HG03575 (cell line): ENCODE measurements at regions not wholly inside any gene's neighbourhood (a gene's known extent, or its start where the extent isn't known, plus 50 kb on each side); places are given as distances from the start of the nearest gene placed in this dataset.
"Not testable (repeated sequence)": the region's sequence is repeated elsewhere in the genome, so short reads cannot be mapped to it uniquely, and the experiment has no call there.

ENCODE experiments used
- ATAC-seq: cut with Tn5 transposase; IDR thresholded peaks from one replicate; pipeline ENCODE4 v1.9.1; 2021; ENCODE audit not compliant: unreplicated experiment, insufficient number of reproducible peaks, low FRiP score; ENCODE audit errors: extremely low read depth

- no peak for ATAC-seq
These were observed 373.8 kb downstream of the ETV1 start for GRCh38 chr7:13615679-13616078.

- no peak for ATAC-seq
These were observed 362.0 kb downstream of the ETV1 start for GRCh38 chr7:13627455-13627854.

- no peak for ATAC-seq
These were observed 361.0 kb downstream of the ETV1 start for GRCh38 chr7:13628239-13629001.

GRCh38 chr7:13631207-13632049 lies 358.0 kb downstream of the ETV1 start:
- ATAC-seq: not testable (repeated sequence)

GRCh38 chr7:13633857-13634256 lies 355.6 kb downstream of the ETV1 start:
- no peak for ATAC-seq

- ATAC-seq: no peak
These were observed 350.1 kb downstream of the ETV1 start for GRCh38 chr7:13639396-13639795.

GRCh38 chr7:13641714-13642113 lies 347.8 kb downstream of the ETV1 start:
- no peak for ATAC-seq

- ATAC-seq: no peak
These were observed 338.3 kb downstream of the ETV1 start for GRCh38 chr7:13651167-13651566.

GRCh38 chr7:13656330-13656729 lies 333.1 kb downstream of the ETV1 start:
- no peak for ATAC-seq

- no peak for ATAC-seq
These were observed 316.2 kb downstream of the ETV1 start for GRCh38 chr7:13673290-13673689.

GRCh38 chr7:13682626-13683025 lies 306.8 kb downstream of the ETV1 start:
- ATAC-seq: no peak

- no peak for ATAC-seq
These were observed 302.0 kb downstream of the ETV1 start for GRCh38 chr7:13687500-13687899.

GRCh38 chr7:13692548-13692947 lies 296.9 kb downstream of the ETV1 start:
- ATAC-seq: no peak

- ATAC-seq: no peak
These were observed 287.2 kb downstream of the ETV1 start for GRCh38 chr7:13702251-13702650.

- no peak for ATAC-seq
These were observed 280.8 kb downstream of the ETV1 start for GRCh38 chr7:13708670-13709069.

- ATAC-seq: no peak
These were observed 276.4 kb downstream of the ETV1 start for GRCh38 chr7:13713092-13713491.

- no peak for ATAC-seq
These were observed 273.9 kb downstream of the ETV1 start for GRCh38 chr7:13715534-13715933.

- no peak for ATAC-seq
These were observed 272.4 kb downstream of the ETV1 start for GRCh38 chr7:13717031-13717430.

GRCh38 chr7:13724191-13724976 lies 265.1 kb downstream of the ETV1 start:
- no peak for ATAC-seq
